Esophagus squamous epithelium (tissue), 5 donors: ENCODE measurements at regions not wholly inside any gene's neighbourhood (a gene's known extent, or its start where the extent isn't known, plus 50 kb on each side); places are given as distances from the start of the nearest gene placed in this dataset.

Source experiments
- DNase-seq: peaks from one replicate; lab custom pipeline; 2025; lab: John Stamatoyannopoulos, UW
- H3K27ac ChIP-seq, 4 donors: fragments of 200-600 bp; sonication (generic); one replicate each; pipeline ENCODE4 v1.5.1; 2016 to 2019; ENCODE audit warnings: mild to moderate bottlenecking in 1 of 4
- H3K27me3 ChIP-seq, 4 donors: fragments of 200-600 bp; sonication (generic); 1 replicate in 3 of 4; 2 replicates in 1 of 4; pipeline versions ENCODE4 v1.5.1 to v1.6.0; 2017 to 2021; ENCODE audit warnings: antibody characterized with exemption in 1 of 4
- H3K36me3 ChIP-seq, 3 donors: fragments of 200-600 bp; sonication (generic); one replicate each; pipeline ENCODE4 v1.5.1; 2016 to 2019
- H3K4me1 ChIP-seq, 3 donors: fragments of 200-600 bp; sonication (generic); one replicate each; pipeline ENCODE4 v1.5.1; 2017 to 2019
- H3K4me3 ChIP-seq, 4 donors: fragments of 200-600 bp; sonication (generic); 1 replicate in 3 of 4; 2 replicates in 1 of 4; pipeline ENCODE4 v1.5.1; 2016 to 2019; ENCODE audit warnings: mild to moderate bottlenecking in 2 of 4, moderate library complexity in 1 of 4
- H3K9me3 ChIP-seq, 3 donors: fragments of 200-600 bp; sonication (generic); one replicate each; pipeline ENCODE4 v1.5.1; 2016 to 2019
- POLR2A ChIP-seq, 4 donors: fragments of 450-650 bp; IDR thresholded peaks; one replicate each; pipeline ENCODE4 v1.6.1; 2017; ENCODE audit warnings: antibody characterized with exemption in 4 of 4, mild to moderate bottlenecking in 4 of 4, moderate library complexity in 3 of 4
- WGBS, 2 donors: methylation state at CpG; one replicate each; pipeline ENCODE4 v1.1.5; 2018; 5-methylcytosine and 5-hydroxymethylcytosine counted together
- intact Hi-C: fragments of 100-400 bp; cut with DNase I; formaldehyde crosslinking; loops from one replicate; pipeline ENCODE4 v1.15.0; 2022
- TF ChIP-seq, protein P1 (sequence below), 6 experiments: fragments of 450-650 bp in 4 of 6; fragments of 200-600 bp in 2 of 6; sonication (generic) in 2 of 6; IDR thresholded peaks; one replicate each; pipeline ENCODE4 v1.5.1; 2016 to 2019; ENCODE audit warnings: antibody characterized with exemption in 6 of 6, mild to moderate bottlenecking in 4 of 6, moderate library complexity in 4 of 6
- donor health status: DM: yes; HTN: yes; CAD: no.

DNA sequence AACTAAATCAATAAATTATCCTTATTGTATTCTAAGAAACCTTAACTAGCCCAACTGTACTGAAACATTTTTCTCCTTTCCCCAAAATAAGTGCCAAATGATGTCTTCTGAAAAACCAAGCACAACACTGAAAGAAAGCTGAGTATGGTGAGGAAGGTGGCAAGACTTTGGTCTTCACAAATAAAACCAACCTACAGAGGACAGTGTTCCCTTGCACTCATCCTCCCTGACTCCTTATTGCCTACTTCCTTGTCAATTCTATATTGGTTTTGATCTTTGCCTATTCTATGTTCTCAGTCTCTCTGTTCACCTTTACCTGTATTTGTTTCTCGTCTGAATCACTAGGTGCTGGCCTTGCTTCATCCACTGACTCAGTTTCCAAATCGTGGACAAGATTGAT lies 490.1 kb upstream of the ZNF385D start:
- no peaks in the 10 kb centered on the region for H3K4me1 ChIP-seq
- H3K4me3 ChIP-seq, result no peak overlapping the region
- TF ChIP-seq, protein P1, sequence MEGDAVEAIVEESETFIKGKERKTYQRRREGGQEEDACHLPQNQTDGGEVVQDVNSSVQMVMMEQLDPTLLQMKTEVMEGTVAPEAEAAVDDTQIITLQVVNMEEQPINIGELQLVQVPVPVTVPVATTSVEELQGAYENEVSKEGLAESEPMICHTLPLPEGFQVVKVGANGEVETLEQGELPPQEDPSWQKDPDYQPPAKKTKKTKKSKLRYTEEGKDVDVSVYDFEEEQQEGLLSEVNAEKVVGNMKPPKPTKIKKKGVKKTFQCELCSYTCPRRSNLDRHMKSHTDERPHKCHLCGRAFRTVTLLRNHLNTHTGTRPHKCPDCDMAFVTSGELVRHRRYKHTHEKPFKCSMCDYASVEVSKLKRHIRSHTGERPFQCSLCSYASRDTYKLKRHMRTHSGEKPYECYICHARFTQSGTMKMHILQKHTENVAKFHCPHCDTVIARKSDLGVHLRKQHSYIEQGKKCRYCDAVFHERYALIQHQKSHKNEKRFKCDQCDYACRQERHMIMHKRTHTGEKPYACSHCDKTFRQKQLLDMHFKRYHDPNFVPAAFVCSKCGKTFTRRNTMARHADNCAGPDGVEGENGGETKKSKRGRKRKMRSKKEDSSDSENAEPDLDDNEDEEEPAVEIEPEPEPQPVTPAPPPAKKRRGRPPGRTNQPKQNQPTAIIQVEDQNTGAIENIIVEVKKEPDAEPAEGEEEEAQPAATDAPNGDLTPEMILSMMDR (IDR thresholded peaks at IDR 0.05), result no peak
- intact Hi-C loops, result no loop called here
- H3K9me3 ChIP-seq, result no peaks in the 10 kb centered on the region
- 40 to 64% methylated on average over 2 of the region's 2 CpGs for WGBS, 2 donors
- H3K36me3 ChIP-seq, result no peaks in the 10 kb centered on the region
- H3K27ac ChIP-seq, result no peak overlapping the region
- no peaks in the 10 kb centered on the region for H3K27me3 ChIP-seq
- no peak for DNase-seq

DNA sequence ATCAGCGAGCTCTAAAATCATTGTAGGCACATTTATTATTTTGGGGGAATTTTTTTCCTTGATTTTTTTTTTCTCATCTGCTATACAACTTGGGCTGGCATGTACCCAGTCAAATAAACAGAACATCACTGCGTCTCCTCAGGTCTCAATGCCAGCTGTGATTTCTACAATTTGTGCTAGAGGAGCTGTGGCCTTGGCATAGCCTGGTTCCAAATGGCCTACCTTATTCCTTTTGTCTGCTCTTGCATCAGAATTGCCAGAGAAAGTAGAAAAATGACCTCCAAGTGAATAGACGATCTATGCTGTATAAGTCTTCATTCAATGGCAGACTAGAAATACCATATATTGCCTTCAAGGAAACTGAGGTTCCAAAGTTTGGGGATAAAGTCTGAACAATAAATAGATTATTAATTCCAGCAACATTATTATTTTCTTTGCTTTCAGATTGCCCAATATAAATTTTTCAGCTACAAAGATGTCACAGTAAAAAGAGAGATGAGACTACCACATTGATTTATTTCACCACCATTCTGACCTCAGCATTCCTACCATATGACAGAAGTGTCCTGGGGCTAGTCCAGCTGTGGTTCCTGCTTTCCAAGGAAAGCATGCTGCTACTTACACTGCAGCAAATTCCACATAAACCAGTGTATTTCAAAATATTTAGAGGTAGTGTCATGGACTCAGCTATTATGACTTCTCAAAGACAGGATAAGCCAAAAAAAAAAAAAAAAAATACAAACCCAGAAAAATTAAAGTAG lies 493.9 kb upstream of the ZNF385D start:
- Histone ChIP-seq H3K9me3 (no peaks in the 10 kb centered on the region), H3K4me1 (no peaks in the 10 kb centered on the region), H3K27me3 (no peaks in the 10 kb centered on the region), H3K36me3 (no peaks in the 10 kb centered on the region), H3K27ac (no peak overlapping the region), H3K4me3 (no peak overlapping the region)
- TF ChIP-seq, protein P1 (IDR thresholded peaks at IDR 0.05), result no peak
- no peak for TF ChIP-seq POLR2A (IDR thresholded peaks at IDR 0.05)
- no peak for DNase-seq
- 62 to 64% methylated on average over 3 of the region's 3 CpGs for WGBS, 2 donors
- intact Hi-C loops, result no loop called here

- TF ChIP-seq, protein P1 (IDR thresholded peaks at IDR 0.05), result no peak
- TF ChIP-seq POLR2A (IDR thresholded peaks at IDR 0.05), result no peak
- no peaks in the 10 kb centered on the region for H3K4me1 ChIP-seq
- WGBS, 2 donors, result 53 to 58% methylated on average over 3 of the region's 3 CpGs
- H3K27me3 ChIP-seq, result no peaks in the 10 kb centered on the region
- intact Hi-C loops, result no loop called here
- no peaks in the 10 kb centered on the region for H3K9me3 ChIP-seq
- DNase-seq, result no peak
- no peaks in the 10 kb centered on the region for H3K36me3 ChIP-seq
- H3K4me3 ChIP-seq, result no peak overlapping the region
- no peak overlapping the region for H3K27ac ChIP-seq
These were observed 495.0 kb upstream of the ZNF385D start for GRCh38 chr3:22245811-22246583.

DNA sequence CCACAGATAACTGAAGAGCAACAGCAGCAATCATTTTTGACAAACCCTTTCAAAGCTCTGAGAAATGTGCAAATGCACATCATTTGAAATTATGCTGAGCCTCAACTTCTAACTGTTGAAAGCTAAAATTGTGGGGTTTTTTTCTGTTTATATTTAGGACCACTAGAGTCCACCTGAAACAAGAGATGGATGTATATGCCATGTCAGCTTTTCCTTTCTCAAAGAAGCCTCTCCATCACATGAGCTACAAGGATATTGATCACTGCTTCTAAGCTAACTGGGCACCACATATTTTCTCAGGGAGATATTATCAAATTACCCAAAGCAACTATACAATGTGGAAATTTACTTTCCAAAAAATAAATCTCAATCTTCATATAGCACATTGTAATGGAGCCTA lies 498.6 kb upstream of the ZNF385D start:
- H3K9me3 ChIP-seq, result no peaks in the 10 kb centered on the region
- H3K36me3 ChIP-seq, result no peaks in the 10 kb centered on the region
- H3K27ac ChIP-seq, result no peak overlapping the region
- H3K27me3 ChIP-seq, result no peaks in the 10 kb centered on the region
- no peak overlapping the region for H3K4me3 ChIP-seq
- TF ChIP-seq, protein P1 (IDR thresholded peaks at IDR 0.05), result no peak
- TF ChIP-seq POLR2A (IDR thresholded peaks at IDR 0.05), result no peak
- intact Hi-C loops, result no loop called here
- DNase-seq, result no peak
- H3K4me1 ChIP-seq, result no peaks in the 10 kb centered on the region

- H3K27me3 ChIP-seq, result no peaks in the 10 kb centered on the region
- no peaks in the 10 kb centered on the region for H3K9me3 ChIP-seq
- H3K36me3 ChIP-seq, result no peaks in the 10 kb centered on the region
- 50 to 54% methylated on average over 2 of the region's 2 CpGs for WGBS, 2 donors
- no peak overlapping the region for H3K4me3 ChIP-seq
- no peaks in the 10 kb centered on the region for H3K4me1 ChIP-seq
- no peak overlapping the region for H3K27ac ChIP-seq
- DNase-seq, result no peak
- intact Hi-C loops, result no loop called here
- TF ChIP-seq POLR2A (IDR thresholded peaks at IDR 0.05), result no peak
- TF ChIP-seq, protein P1 (IDR thresholded peaks at IDR 0.05), result no peak
These were observed 506.2 kb upstream of the ZNF385D start for GRCh38 chr3:22257252-22257651.
